NB4 (cell line): ENCODE measurements at regions not wholly inside any gene's neighbourhood (a gene's known extent, or its start where the extent isn't known, plus 50 kb on each side); places are given as distances from the start of the nearest gene placed in this dataset.

ENCODE experiments used
- POLR2A ChIP-seq: IDR thresholded peaks from 2 replicates; pipeline ENCODE4 v1.6.1; 2011; ENCODE audit warnings: mild to moderate bottlenecking; ENCODE audit not compliant: insufficient read length; ENCODE audit errors: extremely low read depth
- TF ChIP-seq, protein P1 (sequence below): IDR thresholded peaks from one replicate; pipeline ENCODE4 v1.5.1; 2012; ENCODE audit warnings: low read depth, low read length
- TF ChIP-seq, protein P2 (sequence below): IDR thresholded peaks from 2 replicates; pipeline ENCODE4 v1.6.1; 2011; ENCODE audit warnings: low read depth, low read length

DNA sequence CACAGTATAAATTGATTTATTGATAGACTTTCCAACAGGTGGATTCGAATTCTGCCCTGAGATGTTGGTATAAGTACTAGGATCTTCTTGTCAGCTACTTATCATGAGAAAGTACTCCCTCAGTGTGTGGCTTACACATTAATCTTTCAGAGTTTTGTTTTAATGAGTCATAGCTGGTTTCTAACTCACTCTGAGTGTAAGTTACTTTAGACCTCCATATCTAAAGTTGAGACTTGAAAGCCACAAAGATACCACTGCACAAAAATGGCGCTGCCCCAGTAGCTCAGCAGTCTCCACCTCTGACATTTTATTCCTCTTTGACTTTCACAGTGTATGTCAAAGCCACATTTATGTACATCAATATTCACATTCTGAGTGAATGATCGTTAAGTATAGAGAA, 318.5 kb downstream of the ARAP2 start:
- no peak for TF ChIP-seq POLR2A
- TF ChIP-seq, protein P1, sequence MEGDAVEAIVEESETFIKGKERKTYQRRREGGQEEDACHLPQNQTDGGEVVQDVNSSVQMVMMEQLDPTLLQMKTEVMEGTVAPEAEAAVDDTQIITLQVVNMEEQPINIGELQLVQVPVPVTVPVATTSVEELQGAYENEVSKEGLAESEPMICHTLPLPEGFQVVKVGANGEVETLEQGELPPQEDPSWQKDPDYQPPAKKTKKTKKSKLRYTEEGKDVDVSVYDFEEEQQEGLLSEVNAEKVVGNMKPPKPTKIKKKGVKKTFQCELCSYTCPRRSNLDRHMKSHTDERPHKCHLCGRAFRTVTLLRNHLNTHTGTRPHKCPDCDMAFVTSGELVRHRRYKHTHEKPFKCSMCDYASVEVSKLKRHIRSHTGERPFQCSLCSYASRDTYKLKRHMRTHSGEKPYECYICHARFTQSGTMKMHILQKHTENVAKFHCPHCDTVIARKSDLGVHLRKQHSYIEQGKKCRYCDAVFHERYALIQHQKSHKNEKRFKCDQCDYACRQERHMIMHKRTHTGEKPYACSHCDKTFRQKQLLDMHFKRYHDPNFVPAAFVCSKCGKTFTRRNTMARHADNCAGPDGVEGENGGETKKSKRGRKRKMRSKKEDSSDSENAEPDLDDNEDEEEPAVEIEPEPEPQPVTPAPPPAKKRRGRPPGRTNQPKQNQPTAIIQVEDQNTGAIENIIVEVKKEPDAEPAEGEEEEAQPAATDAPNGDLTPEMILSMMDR = no peak
- TF ChIP-seq, protein P2, sequence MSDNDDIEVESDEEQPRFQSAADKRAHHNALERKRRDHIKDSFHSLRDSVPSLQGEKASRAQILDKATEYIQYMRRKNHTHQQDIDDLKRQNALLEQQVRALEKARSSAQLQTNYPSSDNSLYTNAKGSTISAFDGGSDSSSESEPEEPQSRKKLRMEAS = no peak
